DMS79 treated with DMSO at 0.1 percent for 48 hours (cell line): ENCODE measurements at regions not wholly inside any gene's neighbourhood (a gene's known extent, or its start where the extent isn't known, plus 50 kb on each side); places are given as distances from the start of the nearest gene placed in this dataset.

Experiments
- DNase-seq: peaks from one replicate; lab custom pipeline; 2025; lab: John Stamatoyannopoulos, UW

- DNase-seq, result no peak
Observed at GRCh38 chr3:29050155-29050554, 230.7 kb upstream of the RBMS3 start.

GRCh38 chr3:29057326-29057725, 223.5 kb upstream of the RBMS3 start:
- no peak for DNase-seq

GRCh38 chr3:29064085-29064484, 216.8 kb upstream of the RBMS3 start:
- DNase-seq, result peak; percentile 15

GRCh38 chr3:29065211-29065785, 215.6 kb upstream of the RBMS3 start:
- peak; percentile 80 for DNase-seq

- no peak for DNase-seq
Observed at GRCh38 chr3:29067007-29067406, 213.9 kb upstream of the RBMS3 start.

- no peak for DNase-seq
Observed at GRCh38 chr3:29070959-29071634, 209.8 kb upstream of the RBMS3 start.

- DNase-seq, result no peak
Observed at GRCh38 chr3:29072611-29073010, 208.3 kb upstream of the RBMS3 start.

- DNase-seq, result no peak
Observed at GRCh38 chr3:29077356-29077755, 203.5 kb upstream of the RBMS3 start.

GRCh38 chr3:29079358-29079757, 201.5 kb upstream of the RBMS3 start:
- no peak for DNase-seq

- no peak for DNase-seq
Observed at GRCh38 chr3:29080967-29081366, 199.9 kb upstream of the RBMS3 start.

GRCh38 chr3:29083081-29083480, 197.8 kb upstream of the RBMS3 start:
- DNase-seq, result no peak

GRCh38 chr3:29083676-29084075, 197.2 kb upstream of the RBMS3 start:
- no peak for DNase-seq

GRCh38 chr3:29088579-29088978, 192.3 kb upstream of the RBMS3 start:
- no peak for DNase-seq

- DNase-seq, result no peak
Observed at GRCh38 chr3:29090912-29091597, 189.8 kb upstream of the RBMS3 start.

GRCh38 chr3:29091599-29092189, 189.2 kb upstream of the RBMS3 start:
- DNase-seq, result no peak

GRCh38 chr3:29092348-29092747, 188.5 kb upstream of the RBMS3 start:
- DNase-seq, result no peak

GRCh38 chr3:29099296-29099695, 181.6 kb upstream of the RBMS3 start:
- DNase-seq, result no peak

- no peak for DNase-seq
Observed at GRCh38 chr3:29099775-29100174, 181.1 kb upstream of the RBMS3 start.

GRCh38 chr3:29100292-29100691, 180.6 kb upstream of the RBMS3 start:
- no peak for DNase-seq

- DNase-seq, result no peak
Observed at GRCh38 chr3:29128001-29128400, 152.9 kb upstream of the RBMS3 start.

GRCh38 chr3:29137601-29138000, 143.3 kb upstream of the RBMS3 start:
- DNase-seq, result no peak

- DNase-seq, result no peak
Observed at GRCh38 chr3:29138171-29138570, 142.7 kb upstream of the RBMS3 start.

- DNase-seq, result no peak
Observed at GRCh38 chr3:29140666-29141065, 140.2 kb upstream of the RBMS3 start.
